Calu3 (cell line): ENCODE measurements at regions not wholly inside any gene's neighbourhood (a gene's known extent, or its start where the extent isn't known, plus 50 kb on each side); places are given as distances from the start of the nearest gene placed in this dataset.

Source experiments
- BruUV-seq: library from RNA; stranded (reverse); fragments of 400-500 nt; replicated peaks from 2 replicates; lab custom pipeline; 2021; lab: Mats Ljungman, UMichigan
- CTCF ChIA-PET: fragments of 300-600 bp; sonication (Branson Sonifier 250); formaldehyde crosslinking; loops from one replicate; lab custom pipeline; 2022; ENCODE audit warnings: antibody characterized with exemption; lab: Charles Lee
- DNase-seq: peaks from one replicate; pipeline ENCODE4 v3.0.0; 2022
- H3K27ac Mint-ChIP-seq: one replicate; pipeline ENCODE4 v1.8.0; 2022; ENCODE audit warnings: mixed read lengths; ENCODE audit not compliant: unreplicated experiment
- H3K27me3 Mint-ChIP-seq: one replicate; pipeline ENCODE4 v1.8.0; 2022; ENCODE audit warnings: mixed read lengths; ENCODE audit not compliant: unreplicated experiment
- H3K36me3 Mint-ChIP-seq: one replicate; pipeline ENCODE4 v1.8.0; 2022; ENCODE audit warnings: mild to moderate bottlenecking, moderate library complexity, mixed read lengths; ENCODE audit not compliant: insufficient read depth, unreplicated experiment
- H3K4me1 Mint-ChIP-seq: one replicate; pipeline ENCODE4 v1.8.0; 2022; ENCODE audit warnings: mild to moderate bottlenecking, low read depth, mixed read lengths; ENCODE audit not compliant: unreplicated experiment
- H3K4me3 Mint-ChIP-seq: one replicate; pipeline ENCODE4 v1.8.0; 2022; ENCODE audit warnings: mild to moderate bottlenecking, low read depth, moderate library complexity, mixed read lengths; ENCODE audit not compliant: unreplicated experiment
- H3K9me3 Mint-ChIP-seq: one replicate; pipeline ENCODE4 v1.8.0; 2022; ENCODE audit warnings: low read depth, mixed read lengths; ENCODE audit not compliant: unreplicated experiment
- CTCF ChIP-seq: fragments of 200-600 bp; IDR thresholded peaks from one replicate; pipeline ENCODE4 v1.8.0; 2022; ENCODE audit warnings: antibody characterized with exemption; ENCODE audit not compliant: unreplicated experiment
- intact Hi-C: fragments of 100-400 bp; cut with micrococcal nuclease; formaldehyde crosslinking; loops from one replicate; pipeline ENCODE4 v1.10.0; 2022; ENCODE audit not compliant: unreplicated experiment

GRCh38 chr7:125090596-125090995, 161.0 kb upstream of the POT1 start:
- Mint-ChIP-seq H3K27me3 (no peaks in the 10 kb centered on the region), H3K4me1 (peaks cover 24% of the 10 kb centered on the region), H3K9me3 (no peaks in the 10 kb centered on the region), H3K4me3 (no peak overlapping the region), H3K36me3 (no peaks in the 10 kb centered on the region), H3K27ac (no peak overlapping the region)
- CTCF ChIA-PET, result no interaction called here
- no TSS peak for BruUV-seq
- DNase-seq, result peak; percentile 9
- intact Hi-C loops, result no loop called here
- TF ChIP-seq CTCF, result no peak

- no TSS peak for BruUV-seq
- Mint-ChIP-seq H3K36me3 (no peaks in the 10 kb centered on the region), H3K27me3 (no peaks in the 10 kb centered on the region), H3K4me3 (no peak overlapping the region), H3K9me3 (no peaks in the 10 kb centered on the region), H3K27ac (no peak overlapping the region), H3K4me1 (peaks cover 24% of the 10 kb centered on the region)
- DNase-seq, result no peak
- TF ChIP-seq CTCF, result no peak
- intact Hi-C loops, result no loop called here
- CTCF ChIA-PET, result no interaction called here
These were observed 159.5 kb upstream of the POT1 start for GRCh38 chr7:125089171-125089570.

- BruUV-seq, result no TSS peak
- H3K4me1 Mint-ChIP-seq, result peaks cover 24% of the 10 kb centered on the region
- no peak for DNase-seq
- no peaks in the 10 kb centered on the region for H3K27me3 Mint-ChIP-seq
- H3K27ac Mint-ChIP-seq, result no peak overlapping the region
- no peak for TF ChIP-seq CTCF
- no peaks in the 10 kb centered on the region for H3K9me3 Mint-ChIP-seq
- no peak overlapping the region for H3K4me3 Mint-ChIP-seq
- intact Hi-C loops, result no loop called here
- no peaks in the 10 kb centered on the region for H3K36me3 Mint-ChIP-seq
- CTCF ChIA-PET, result no interaction called here
These were observed 158.9 kb upstream of the POT1 start for GRCh38 chr7:125088555-125088954.

- Mint-ChIP-seq H3K4me1 (peaks cover 14% of the 10 kb centered on the region), H3K27me3 (no peaks in the 10 kb centered on the region), H3K9me3 (no peaks in the 10 kb centered on the region), H3K4me3 (no peak overlapping the region), H3K36me3 (no peaks in the 10 kb centered on the region), H3K27ac (no peak overlapping the region)
- intact Hi-C loops, result no loop called here
- BruUV-seq, result no TSS peak
- CTCF ChIA-PET, result no interaction called here
- DNase-seq, result no peak
- no peak for TF ChIP-seq CTCF
These were observed 155.5 kb upstream of the POT1 start for GRCh38 chr7:125085084-125085483.
